Omental fat pad (tissue), 3 donors: ENCODE measurements at regions not wholly inside any gene's neighbourhood (a gene's known extent, or its start where the extent isn't known, plus 50 kb on each side); places are given as distances from the start of the nearest gene placed in this dataset. TPM values are rescaled to one million over a fixed set of nuclear protein-coding genes. Genes with fewer than 3 reads are reported as not detected.

Experiments used
- ATAC-seq: fragments of 150-250 bp; one replicate; pipeline ENCODE4 v1.9.1; 2016; ENCODE audit warnings: mild to moderate bottlenecking, moderate library complexity; ENCODE audit not compliant: low FRiP score
- DNase-seq: peaks from one replicate; pipeline ENCODE4 v3.0.0-alpha.2; 2019; ENCODE audit warnings: low spot score
- CTCF ChIP-seq, 3 donors: fragments of 450-650 bp; IDR thresholded peaks; one replicate each; pipeline ENCODE4 v1.5.1; 2016 to 2017; ENCODE audit warnings: antibody characterized with exemption in 3 of 3, mild to moderate bottlenecking in 3 of 3, moderate library complexity in 2 of 3
- small RNA-seq: library from RNA; depleted of rRNA; stranded (forward); fragments of <200 nt; gene quantifications from one replicate; pipeline ENCODE3, GENCODE V24; 2016

DNA sequence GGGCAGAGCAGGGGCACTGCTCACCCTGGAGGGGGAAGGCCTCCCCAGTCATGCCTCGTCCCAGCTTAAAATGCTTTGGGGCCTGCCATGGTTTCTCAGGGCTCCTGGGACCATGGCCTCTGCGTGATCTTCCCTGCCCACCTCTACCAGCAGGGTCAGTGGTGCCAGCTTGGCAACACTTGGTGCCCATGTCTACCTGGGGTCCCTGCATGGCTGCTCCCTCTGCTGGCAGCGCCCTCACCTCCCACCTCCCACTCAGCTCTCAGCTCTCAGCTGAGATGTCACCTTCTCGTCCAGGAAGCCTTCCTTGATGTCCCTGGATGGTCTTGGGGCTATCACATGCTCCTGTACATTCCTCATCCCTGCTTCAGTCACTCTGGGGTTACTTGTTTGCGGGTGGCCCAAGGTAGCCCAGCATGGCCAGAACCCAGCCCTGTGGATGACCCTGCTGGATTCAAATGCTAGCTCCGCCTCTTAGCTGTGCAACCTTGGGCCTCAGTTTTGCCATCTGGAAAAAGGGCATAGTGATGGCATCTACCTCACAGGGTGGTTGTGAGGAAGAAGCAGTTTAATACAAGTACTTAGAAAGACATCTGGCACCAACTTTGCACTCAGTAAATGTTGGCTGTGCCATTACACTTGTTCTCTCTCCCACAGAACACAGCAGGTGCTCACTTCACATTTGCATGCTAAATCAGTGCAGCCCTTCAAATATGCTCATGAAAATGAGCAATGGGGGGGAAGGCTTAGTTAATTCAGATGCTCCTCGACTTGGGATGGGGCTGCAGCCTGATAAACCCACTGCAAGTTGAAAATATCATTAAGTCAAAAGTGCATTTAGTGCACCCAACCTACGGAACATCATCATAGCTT lies 53.5 kb upstream of the PTPN1 start:
- DNase-seq, result no peak
- ATAC-seq, result no peak
- TF ChIP-seq CTCF (IDR thresholded peaks at IDR 0.05), result no peak

GRCh38 chr20:50459124-50459918 lies 50.9 kb upstream of the PTPN1 start:
- TF ChIP-seq CTCF (IDR thresholded peaks at IDR 0.05), result no peak
- ATAC-seq, result no peak
- DNase-seq, result no peak

GRCh38 chr20:50460115-50460607 lies 50.0 kb upstream of the PTPN1 start:
- DNase-seq (no peak), ATAC-seq (no peak)
- TF ChIP-seq CTCF (IDR thresholded peaks at IDR 0.05), result no peak

Small RNA genes in the stretch of these regions (small RNA-seq; reads per million reads assigned to genes)
- not detected for gene RN7SL636P
